ENCODE measurements at regions not wholly inside any gene's neighbourhood (a gene's known extent, or its start where the extent isn't known, plus 50 kb on each side); places are given as distances from the start of the nearest gene placed in this dataset.

DNA sequence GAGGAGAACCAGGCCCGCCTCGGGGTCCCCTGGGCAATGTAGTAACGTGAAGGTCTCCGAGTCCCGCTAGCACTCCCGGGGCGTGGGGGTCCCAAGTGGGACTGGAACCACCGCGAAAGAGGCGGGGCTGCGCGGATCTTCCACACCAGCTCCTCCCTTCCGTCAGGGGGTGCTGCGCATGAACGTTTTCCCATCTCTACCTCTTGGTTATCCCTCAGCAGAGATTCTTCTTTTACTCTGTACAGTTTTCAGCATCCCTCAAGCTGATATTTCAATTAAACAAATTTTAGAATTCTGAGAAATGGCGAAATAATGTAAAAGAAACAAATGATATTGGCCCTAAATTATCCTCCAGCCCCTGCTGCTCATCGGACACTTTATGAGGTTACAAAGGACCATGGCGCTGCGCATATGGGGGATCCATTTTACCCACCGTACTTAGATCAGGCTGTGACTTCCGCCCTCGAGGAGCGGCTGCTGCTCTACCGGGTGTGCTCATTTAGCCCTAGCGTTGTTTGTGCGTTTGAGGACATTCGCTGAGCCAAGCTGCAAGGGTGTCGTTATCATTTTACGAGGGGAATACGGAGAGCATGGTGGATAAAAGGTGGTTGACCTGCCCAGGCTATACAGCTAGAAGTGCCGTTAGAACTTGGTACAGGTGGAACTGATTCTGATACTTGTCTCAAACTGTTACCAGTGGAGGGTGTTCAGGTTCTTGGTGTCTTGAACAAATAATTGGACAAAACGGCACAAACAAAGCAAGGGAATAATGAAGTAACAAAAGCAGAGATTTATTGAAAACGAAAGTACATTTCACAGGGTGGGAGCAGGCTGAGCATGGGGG is 75.2 kb upstream of the CHD6 start (continued):
- TF ChIP-seq ZNF296 (CRISPR knock-in tag; conservative IDR thresholded peaks at IDR 0.05), result no peak
- peak; percentile 90; the same call in 1 of the 2 replicates for TF ChIP-seq ZNF30 (CRISPR knock-in tag; IDR thresholded peaks at IDR 0.05)
- peak; percentile 85; the same call in 1 of the 2 replicates for TF ChIP-seq SATB2 (CRISPR knock-in tag; IDR thresholded peaks at IDR 0.05)
- TF ChIP-seq ATAD3A (CRISPR knock-in tag; IDR thresholded peaks at IDR 0.05), result 0 out of 2 replicates have a peak, but pooled peaks have one; percentile 12
- TF ChIP-seq ARNT2 (CRISPR knock-in tag; IDR thresholded peaks at IDR 0.05; ENCODE audit: low read depth), result no peak
- peak; percentile 100 for TF ChIP-seq THAP9 (CRISPR knock-in tag; IDR thresholded peaks at IDR 0.05; ENCODE audit: borderline replicate concordance)
- no peak for TF ChIP-seq ZSCAN22 (CRISPR knock-in tag; IDR thresholded peaks at IDR 0.05)
- peak; percentile 93; the same call in 1 of the 2 replicates for TF ChIP-seq SETDB1 (CRISPR knock-in tag; IDR thresholded peaks at IDR 0.05; ENCODE audit: borderline replicate concordance)
- TF ChIP-seq, protein P1, sequence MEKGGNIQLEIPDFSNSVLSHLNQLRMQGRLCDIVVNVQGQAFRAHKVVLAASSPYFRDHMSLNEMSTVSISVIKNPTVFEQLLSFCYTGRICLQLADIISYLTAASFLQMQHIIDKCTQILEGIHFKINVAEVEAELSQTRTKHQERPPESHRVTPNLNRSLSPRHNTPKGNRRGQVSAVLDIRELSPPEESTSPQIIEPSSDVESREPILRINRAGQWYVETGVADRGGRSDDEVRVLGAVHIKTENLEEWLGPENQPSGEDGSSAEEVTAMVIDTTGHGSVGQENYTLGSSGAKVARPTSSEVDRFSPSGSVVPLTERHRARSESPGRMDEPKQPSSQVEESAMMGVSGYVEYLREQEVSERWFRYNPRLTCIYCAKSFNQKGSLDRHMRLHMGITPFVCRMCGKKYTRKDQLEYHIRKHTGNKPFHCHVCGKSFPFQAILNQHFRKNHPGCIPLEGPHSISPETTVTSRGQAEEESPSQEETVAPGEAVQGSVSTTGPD (CRISPR knock-in tag; IDR thresholded peaks at IDR 0.05), result no peak
- TF ChIP-seq, protein P2, sequence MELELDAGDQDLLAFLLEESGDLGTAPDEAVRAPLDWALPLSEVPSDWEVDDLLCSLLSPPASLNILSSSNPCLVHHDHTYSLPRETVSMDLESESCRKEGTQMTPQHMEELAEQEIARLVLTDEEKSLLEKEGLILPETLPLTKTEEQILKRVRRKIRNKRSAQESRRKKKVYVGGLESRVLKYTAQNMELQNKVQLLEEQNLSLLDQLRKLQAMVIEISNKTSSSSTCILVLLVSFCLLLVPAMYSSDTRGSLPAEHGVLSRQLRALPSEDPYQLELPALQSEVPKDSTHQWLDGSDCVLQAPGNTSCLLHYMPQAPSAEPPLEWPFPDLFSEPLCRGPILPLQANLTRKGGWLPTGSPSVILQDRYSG (CRISPR knock-in tag; IDR thresholded peaks at IDR 0.05), result peak; percentile 88; the same call in 1 of the 2 replicates
- peak; percentile 95 for TF ChIP-seq ZBTB20 (CRISPR knock-in tag; IDR thresholded peaks at IDR 0.05; ENCODE audit: borderline replicate concordance, low read depth)
- TF ChIP-seq ZNF660 (CRISPR knock-in tag; IDR thresholded peaks at IDR 0.05; ENCODE audit: borderline replicate concordance, low read depth), result no peak
- no peak for TF ChIP-seq ZNF10 (CRISPR knock-in tag; IDR thresholded peaks at IDR 0.05; ENCODE audit: borderline replicate concordance, low read depth)
- no peak for TF ChIP-seq ATF7-NPFF (CRISPR knock-in tag; IDR thresholded peaks at IDR 0.05; ENCODE audit: low read depth)
- TF ChIP-seq ZNF562 (CRISPR knock-in tag; IDR thresholded peaks at IDR 0.05; ENCODE audit: borderline replicate concordance), result no peak
- TF ChIP-seq ZMYM4 (CRISPR knock-in tag; IDR thresholded peaks at IDR 0.05), result peak; percentile 95
- no peak; the same call in 1 of the 2 replicates for TF ChIP-seq ZNF431 (CRISPR knock-in tag; IDR thresholded peaks at IDR 0.05; ENCODE audit: borderline replicate concordance, low read depth)
- peak; percentile 71; the same call in 1 of the 2 replicates for TF ChIP-seq ZNF878 (CRISPR knock-in tag; IDR thresholded peaks at IDR 0.05)
- peak; percentile 70; the same call in 1 of the 2 replicates for TF ChIP-seq ZNF766 (CRISPR knock-in tag; IDR thresholded peaks at IDR 0.05; ENCODE audit: borderline replicate concordance)
- TF ChIP-seq ZNF713 (CRISPR knock-in tag; IDR thresholded peaks at IDR 0.05), result no peak; the same call in none of the 2 replicates
- TF ChIP-seq ONECUT2 (CRISPR knock-in tag; IDR thresholded peaks at IDR 0.05), result peak; percentile 75; the same call in 1 of the 2 replicates
- TF ChIP-seq ZMAT5 (CRISPR knock-in tag; IDR thresholded peaks at IDR 0.05; ENCODE audit: borderline replicate concordance, low read depth), result no peak
- no peak for TF ChIP-seq ARHGAP35 (CRISPR knock-in tag; IDR thresholded peaks at IDR 0.05; ENCODE audit: borderline replicate concordance)
